CD4-positive, alpha-beta T cell (primary cell): ENCODE measurements at regions not wholly inside any gene's neighbourhood (a gene's known extent, or its start where the extent isn't known, plus 50 kb on each side); places are given as distances from the start of the nearest gene placed in this dataset.

ENCODE experiments used
- ATAC-seq: fragments of 200-7000 bp; cut with Tn5 transposase; one replicate; pipeline ENCODE4 v1.10.0; 2022; ENCODE audit warnings: mild to moderate bottlenecking; ENCODE audit not compliant: poor library complexity
- CTCF ChIA-PET: fragments of 350-600 bp; sonication (Branson Sonifier 250); formaldehyde crosslinking; loops from one replicate; lab custom pipeline; 2021; ENCODE audit warnings: antibody characterized with exemption, inconsistent platforms; lab: Charles Lee
- POLR2A ChIA-PET: fragments of 350-600 bp; sonication (Branson Sonifier 250); formaldehyde crosslinking; loops from one replicate; lab custom pipeline; 2021; ENCODE audit warnings: antibody characterized with exemption, inconsistent platforms; lab: Charles Lee
- DNase-seq, 14 experiments: peaks; one replicate each; pipeline ENCODE4 v3.0.0-alpha.2; 2013 to 2020; ENCODE audit warnings: mixed read lengths in 2 of 14
- H3K27ac ChIP-seq, 2 donors: one replicate each; pipeline versions ENCODE4 v1.5.1 to v1.7.0; 2013; ENCODE audit warnings: low read length in 2 of 2, low read depth in 1 of 2, mild to moderate bottlenecking in 1 of 2
- H3K27me3 ChIP-seq, 2 experiments: 1 replicate in 1 of 2; 2 replicates in 1 of 2; pipeline versions ENCODE4 v1.6.1 to v1.7.0; 2013; ENCODE audit warnings: low read length in 2 of 2, control low read depth in 1 of 2, mild to moderate bottlenecking in 1 of 2, moderate library complexity in 1 of 2; ENCODE audit not compliant: insufficient read depth in 2 of 2, control insufficient read depth in 1 of 2
- H3K36me3 ChIP-seq: one replicate; pipeline ENCODE4 v1.6.1; 2013; ENCODE audit warnings: low read length, control low read depth; ENCODE audit not compliant: insufficient read depth
- H3K4me1 ChIP-seq: one replicate; pipeline ENCODE4 v1.6.1; 2013; ENCODE audit warnings: low read length, control low read depth; ENCODE audit not compliant: insufficient read depth
- H3K4me3 ChIP-seq: one replicate; pipeline ENCODE4 v1.5.1; 2013; ENCODE audit warnings: mild to moderate bottlenecking, low read length, moderate library complexity
- H3K9me3 ChIP-seq, 2 experiments: 1 replicate in 1 of 2; 2 replicates in 1 of 2; pipeline versions ENCODE4 v1.6.1 to v1.7.0; 2013; ENCODE audit warnings: low read length in 2 of 2, mild to moderate bottlenecking in 2 of 2, control low read depth in 1 of 2, moderate library complexity in 1 of 2; ENCODE audit not compliant: control insufficient read depth in 1 of 2, insufficient read depth in 1 of 2
- H3K27ac Mint-ChIP-seq: one replicate; pipeline ENCODE4 v1.8.0; 2020; ENCODE audit warnings: mixed read lengths
- H3K27me3 Mint-ChIP-seq: one replicate; pipeline ENCODE4 v1.8.0; 2021; ENCODE audit warnings: mixed read lengths
- H3K36me3 Mint-ChIP-seq: one replicate; pipeline ENCODE4 v1.8.0; 2021; ENCODE audit warnings: low read depth, mixed read lengths
- H3K4me1 Mint-ChIP-seq: one replicate; pipeline ENCODE4 v1.8.0; 2021; ENCODE audit warnings: low read depth, mixed read lengths
- H3K4me3 Mint-ChIP-seq: one replicate; pipeline ENCODE4 v1.8.0; 2020; ENCODE audit warnings: mild to moderate bottlenecking, mixed read lengths
- H3K9me3 Mint-ChIP-seq: one replicate; pipeline ENCODE4 v1.8.0; 2020; ENCODE audit warnings: mixed read lengths
- CTCF ChIP-seq: fragments of 200-600 bp; IDR thresholded peaks from one replicate; pipeline ENCODE4 v1.8.0; 2022; ENCODE audit warnings: antibody characterized with exemption, mild to moderate bottlenecking
- intact Hi-C, 2 experiments: fragments of 100-400 bp; cut with DNase I in 1 of 2; cut with micrococcal nuclease in 1 of 2; formaldehyde crosslinking; loops; one replicate each; pipeline versions ENCODE4 v1.15.1 to v1.9.0; 2023 to 2025; cut with DNase I, micrococcal nuclease

DNA sequence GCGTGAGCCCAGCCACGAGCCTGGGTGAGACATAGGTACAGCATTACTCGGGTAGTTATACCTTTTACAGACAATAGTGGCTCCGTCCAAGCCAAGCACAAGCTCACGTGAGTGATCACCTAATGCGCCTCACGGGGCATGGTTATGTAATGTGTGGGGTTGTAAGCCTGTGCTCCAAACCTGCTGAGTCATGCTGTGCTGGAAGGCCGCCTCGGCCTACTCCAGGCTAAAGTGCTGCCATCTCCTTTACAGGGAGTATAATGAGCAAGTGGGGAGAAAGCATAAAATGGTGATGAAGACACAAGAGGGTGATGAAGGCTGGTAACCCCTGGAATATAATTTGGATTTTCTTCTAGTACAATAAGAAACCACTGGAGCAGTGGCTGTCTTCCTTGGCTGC lies 175.8 kb upstream of the STT3B start:
- H3K4me1 ChIP-seq, result no peaks in the 10 kb centered on the region
- H3K9me3 Mint-ChIP-seq, result no peaks in the 10 kb centered on the region
- no peak for DNase-seq
- no peak overlapping the region for H3K27ac ChIP-seq
- no peak overlapping the region for H3K4me3 ChIP-seq
- H3K36me3 Mint-ChIP-seq, result no peaks in the 10 kb centered on the region
- ChIA-PET POLR2A (no interaction called here), CTCF (no interaction called here)
- no peaks in the 10 kb centered on the region for H3K27me3 Mint-ChIP-seq
- H3K36me3 ChIP-seq, result no peaks in the 10 kb centered on the region
- no peaks in the 10 kb centered on the region for H3K27me3 ChIP-seq
- peaks cover 0 to 4% of the 10 kb centered on the region in 2 experiments for H3K9me3 ChIP-seq
- no peak for ATAC-seq
- peaks cover 25% of the 10 kb centered on the region for H3K4me1 Mint-ChIP-seq
- intact Hi-C loops, result no loop called here
- H3K27ac Mint-ChIP-seq, result no peak overlapping the region
- TF ChIP-seq CTCF, result no peak
- H3K4me3 Mint-ChIP-seq, result no peak overlapping the region

DNA sequence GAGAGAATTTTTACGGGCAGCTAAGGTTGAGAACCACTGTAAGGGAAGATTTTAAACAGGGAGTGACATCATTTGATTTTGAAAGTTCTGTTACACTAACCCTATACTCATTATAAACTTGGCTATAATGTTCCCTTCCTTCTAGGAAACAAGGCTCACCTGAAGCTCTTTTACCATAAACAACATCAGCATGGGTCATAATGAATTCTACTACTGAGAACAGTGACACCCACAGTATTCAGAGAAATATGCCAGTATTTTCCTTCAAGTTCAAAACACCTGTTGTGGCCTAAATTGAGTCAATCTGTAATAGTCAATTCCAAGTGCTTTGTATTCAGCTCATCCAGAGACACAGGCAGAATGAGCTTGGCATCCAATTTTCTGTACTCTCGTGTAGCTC lies 175.3 kb upstream of the STT3B start:
- Mint-ChIP-seq H3K36me3 (no peaks in the 10 kb centered on the region), H3K4me3 (no peak overlapping the region), H3K4me1 (peaks cover 27% of the 10 kb centered on the region), H3K27me3 (no peaks in the 10 kb centered on the region), H3K9me3 (no peaks in the 10 kb centered on the region), H3K27ac (no peak overlapping the region)
- peaks cover 0 to 4% of the 10 kb centered on the region in 2 experiments for H3K9me3 ChIP-seq
- H3K27ac ChIP-seq, result no peak overlapping the region
- ChIA-PET CTCF (no interaction called here), POLR2A (no interaction called here)
- no peaks in the 10 kb centered on the region for H3K4me1 ChIP-seq
- H3K36me3 ChIP-seq, result no peaks in the 10 kb centered on the region
- no peaks in the 10 kb centered on the region for H3K27me3 ChIP-seq
- intact Hi-C loops, result no loop called here
- peak in 1 of 14 experiments; percentile 24 for DNase-seq
- no peak for TF ChIP-seq CTCF
- no peak overlapping the region for H3K4me3 ChIP-seq
- no peak for ATAC-seq

- Histone ChIP-seq H3K36me3 (no peaks in the 10 kb centered on the region), H3K4me1 (no peaks in the 10 kb centered on the region), H3K27me3 (no peaks in the 10 kb centered on the region), H3K27ac (no peak overlapping the region), H3K9me3 (peaks cover 0 to 4% of the 10 kb centered on the region in 2 experiments), H3K4me3 (no peak overlapping the region)
- Mint-ChIP-seq H3K4me3 (no peak overlapping the region), H3K27me3 (no peaks in the 10 kb centered on the region), H3K4me1 (peaks cover 27% of the 10 kb centered on the region), H3K9me3 (no peaks in the 10 kb centered on the region), H3K27ac (no peak overlapping the region), H3K36me3 (no peaks in the 10 kb centered on the region)
- CTCF ChIA-PET, result no interaction called here
- intact Hi-C loops, result no loop called here
- POLR2A ChIA-PET, result no interaction called here
- no peak for TF ChIP-seq CTCF
- no peak for ATAC-seq
- DNase-seq, result no peak
Measured at GRCh38 chr3:31358473-31359070, 174.2 kb upstream of the STT3B start.
